Neural progenitor cell (in vitro differentiated cells): ENCODE measurements at regions not wholly inside any gene's neighbourhood (a gene's known extent, or its start where the extent isn't known, plus 50 kb on each side); places are given as distances from the start of the nearest gene placed in this dataset.

Source experiments
- DNase-seq: peaks from one replicate; pipeline ENCODE4 v3.0.0-alpha.2; 2016; ENCODE audit warnings: low spot score
- H2AFZ ChIP-seq: fragments of 200-600 bp; sonication (generic); replicated peaks from 2 replicates; pipeline ENCODE4 v1.6.1; 2016; ENCODE audit warnings: antibody characterized with exemption
- H3F3A ChIP-seq: fragments of 200-600 bp; sonication (generic); 2 replicates; pipeline ENCODE4 v1.6.1; 2016; ENCODE audit warnings: antibody characterized with exemption, low read depth
- H3K27ac ChIP-seq: fragments of 200-600 bp; sonication (generic); 2 replicates; pipeline ENCODE4 v1.5.1; 2016; ENCODE audit warnings: mild to moderate bottlenecking
- H3K27me3 ChIP-seq: fragments of 200-600 bp; sonication (generic); 2 replicates; pipeline ENCODE4 v1.6.1; 2016; ENCODE audit warnings: mild to moderate bottlenecking, moderate library complexity
- H3K36me3 ChIP-seq: fragments of 200-600 bp; sonication (generic); 2 replicates; pipeline ENCODE4 v1.5.1; 2016
- H3K4me1 ChIP-seq: fragments of 200-600 bp; sonication (generic); 2 replicates; pipeline ENCODE4 v1.6.1; 2016; ENCODE audit warnings: mixed run types
- H3K4me2 ChIP-seq: fragments of 200-600 bp; sonication (generic); 2 replicates; pipeline ENCODE4 v1.6.1; 2016
- H3K4me3 ChIP-seq: fragments of 200-600 bp; sonication (generic); 2 replicates; pipeline ENCODE4 v1.5.1; 2016
- H3K79me2 ChIP-seq: fragments of 200-600 bp; sonication (generic); 2 replicates; pipeline ENCODE4 v1.6.1; 2016; ENCODE audit warnings: low read depth
- H3K9ac ChIP-seq: fragments of 200-600 bp; sonication (generic); 2 replicates; pipeline ENCODE4 v1.6.1; 2016
- H3K9me3 ChIP-seq: fragments of 200-600 bp; sonication (generic); 2 replicates; pipeline ENCODE4 v1.5.1; 2016; ENCODE audit warnings: low read depth
- H4K20me1 ChIP-seq: fragments of 200-600 bp; sonication (generic); 2 replicates; pipeline ENCODE4 v1.6.1; 2016; ENCODE audit warnings: low read depth
- H3K27ac Mint-ChIP-seq: 3 replicates; pipeline ENCODE4 v1.8.0; 2021; ENCODE audit warnings: mixed read lengths
- H3K27me3 Mint-ChIP-seq: 2 replicates; pipeline ENCODE4 v1.8.0; 2022; ENCODE audit warnings: low read depth, mild to moderate bottlenecking, inconsistent platforms, moderate library complexity, mixed read lengths; ENCODE audit not compliant: insufficient read depth
- H3K36me3 Mint-ChIP-seq: 3 replicates; pipeline ENCODE4 v1.8.0; 2021; ENCODE audit warnings: mixed read lengths
- H3K4me1 Mint-ChIP-seq: 3 replicates; pipeline ENCODE4 v1.8.0; 2021; ENCODE audit warnings: mixed read lengths
- H3K4me3 Mint-ChIP-seq: 3 replicates; pipeline ENCODE4 v1.8.0; 2021; ENCODE audit warnings: mild to moderate bottlenecking, moderate library complexity, mixed read lengths
- H3K9me3 Mint-ChIP-seq: 3 replicates; pipeline ENCODE4 v1.8.0; 2020; ENCODE audit warnings: mixed read lengths
- EZH2 ChIP-seq: fragments of 200-600 bp; sonication (generic); IDR thresholded peaks from 2 replicates; pipeline ENCODE4 v1.6.1; 2017; ENCODE audit warnings: antibody characterized with exemption, mild to moderate bottlenecking, moderate library complexity
- EZH2phosphoT487 ChIP-seq: fragments of 200-600 bp; sonication (generic); IDR thresholded peaks from 2 replicates; pipeline ENCODE4 v1.6.1; 2017; ENCODE audit warnings: antibody characterized with exemption
- TF ChIP-seq, protein P1 (sequence below): fragments of 200-600 bp; sonication (generic); IDR thresholded peaks from 2 replicates; pipeline ENCODE4 v1.5.1; 2017; ENCODE audit warnings: antibody characterized with exemption, mild to moderate bottlenecking

GRCh38 chr11:36729825-36730224 lies 131.8 kb upstream of the RAG2 start:
- H3K9me3 Mint-ChIP-seq: no peaks in the 10 kb centered on the region

GRCh38 chr11:36726420-36726819 lies 128.4 kb upstream of the RAG2 start:
- H3K4me1 Mint-ChIP-seq: no peaks in the 10 kb centered on the region
- TF ChIP-seq EZH2phosphoT487: no peak
- H3K27me3 ChIP-seq: no peaks in the 10 kb centered on the region
- H3K27ac ChIP-seq: no peak overlapping the region
- H3K27ac Mint-ChIP-seq: no peak overlapping the region
- no peak overlapping the region for H3K4me3 Mint-ChIP-seq
- no peaks in the 10 kb centered on the region for H3K79me2 ChIP-seq
- H4K20me1 ChIP-seq: no peaks in the 10 kb centered on the region
- H3K36me3 ChIP-seq: no peaks in the 10 kb centered on the region
- H3K9ac ChIP-seq: no peak overlapping the region
- H3K4me3 ChIP-seq: no peak overlapping the region
- no peak overlapping the region for H3K4me2 ChIP-seq
- H3F3A ChIP-seq: no peaks in the 10 kb centered on the region
- H3K27me3 Mint-ChIP-seq: peaks cover 2% of the 10 kb centered on the region
- no peaks in the 10 kb centered on the region for H3K4me1 ChIP-seq
- no peak for DNase-seq
- no peaks in the 10 kb centered on the region for H3K9me3 Mint-ChIP-seq
- H3K36me3 Mint-ChIP-seq: no peaks in the 10 kb centered on the region
- no peak overlapping the region for H2AFZ ChIP-seq
- no peaks in the 10 kb centered on the region for H3K9me3 ChIP-seq

More at GRCh38 chr11:36729825-36730224, 131.8 kb upstream of the RAG2 start:
- H3K4me3 Mint-ChIP-seq: no peak overlapping the region
- Histone ChIP-seq H3K27me3 (no peaks in the 10 kb centered on the region), H3K79me2 (no peaks in the 10 kb centered on the region), H3K36me3 (no peaks in the 10 kb centered on the region), H3K9ac (no peak overlapping the region), H3K4me1 (no peaks in the 10 kb centered on the region), H3K27ac (no peak overlapping the region), H3K4me2 (no peak overlapping the region), H3K9me3 (no peaks in the 10 kb centered on the region), H2AFZ (no peak overlapping the region), H3F3A (no peaks in the 10 kb centered on the region), H3K4me3 (no peak overlapping the region), H4K20me1 (no peaks in the 10 kb centered on the region)
- TF ChIP-seq, protein P1, sequence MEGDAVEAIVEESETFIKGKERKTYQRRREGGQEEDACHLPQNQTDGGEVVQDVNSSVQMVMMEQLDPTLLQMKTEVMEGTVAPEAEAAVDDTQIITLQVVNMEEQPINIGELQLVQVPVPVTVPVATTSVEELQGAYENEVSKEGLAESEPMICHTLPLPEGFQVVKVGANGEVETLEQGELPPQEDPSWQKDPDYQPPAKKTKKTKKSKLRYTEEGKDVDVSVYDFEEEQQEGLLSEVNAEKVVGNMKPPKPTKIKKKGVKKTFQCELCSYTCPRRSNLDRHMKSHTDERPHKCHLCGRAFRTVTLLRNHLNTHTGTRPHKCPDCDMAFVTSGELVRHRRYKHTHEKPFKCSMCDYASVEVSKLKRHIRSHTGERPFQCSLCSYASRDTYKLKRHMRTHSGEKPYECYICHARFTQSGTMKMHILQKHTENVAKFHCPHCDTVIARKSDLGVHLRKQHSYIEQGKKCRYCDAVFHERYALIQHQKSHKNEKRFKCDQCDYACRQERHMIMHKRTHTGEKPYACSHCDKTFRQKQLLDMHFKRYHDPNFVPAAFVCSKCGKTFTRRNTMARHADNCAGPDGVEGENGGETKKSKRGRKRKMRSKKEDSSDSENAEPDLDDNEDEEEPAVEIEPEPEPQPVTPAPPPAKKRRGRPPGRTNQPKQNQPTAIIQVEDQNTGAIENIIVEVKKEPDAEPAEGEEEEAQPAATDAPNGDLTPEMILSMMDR: no peak
- no peak for TF ChIP-seq EZH2phosphoT487
- no peak for TF ChIP-seq EZH2
- no peak for DNase-seq
- peaks cover 2% of the 10 kb centered on the region for H3K27me3 Mint-ChIP-seq
- no peaks in the 10 kb centered on the region for H3K4me1 Mint-ChIP-seq
- no peak overlapping the region for H3K27ac Mint-ChIP-seq
- H3K36me3 Mint-ChIP-seq: no peaks in the 10 kb centered on the region

DNA sequence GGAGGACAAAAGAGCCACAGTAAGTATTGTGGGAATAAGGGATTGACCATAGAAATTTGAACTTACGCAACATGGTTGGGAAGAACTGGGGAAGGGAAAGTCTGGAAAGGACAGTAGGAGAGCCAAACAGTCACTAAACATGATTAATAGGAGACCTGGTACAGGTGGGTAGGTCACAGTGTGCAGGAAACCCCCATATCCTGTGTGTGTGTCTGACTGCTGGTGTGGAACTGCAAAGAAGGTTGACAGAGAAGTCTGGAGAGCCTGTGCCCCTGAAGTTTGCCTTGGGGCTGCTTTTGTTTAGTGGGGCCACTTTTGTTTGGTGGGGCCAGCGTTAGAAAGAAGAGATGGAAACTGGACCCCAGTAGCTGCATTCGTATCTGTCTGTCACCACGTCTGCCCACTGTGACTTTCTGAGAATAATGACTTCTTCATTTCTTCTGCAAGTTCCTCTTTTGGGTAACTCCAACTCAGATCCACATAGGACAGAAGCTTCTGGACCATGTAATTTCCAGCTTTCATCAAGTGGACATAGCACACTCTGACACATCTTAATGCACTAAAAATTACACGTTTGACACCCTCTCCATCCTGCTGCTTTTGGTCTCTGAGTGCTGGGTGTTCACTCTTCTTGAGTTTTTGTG lies 126.8 kb upstream of the RAG2 start:
- H2AFZ ChIP-seq: no peak overlapping the region
- H3K27ac ChIP-seq: no peak overlapping the region
- no peak overlapping the region for H3K4me2 ChIP-seq
- no peak for TF ChIP-seq EZH2
- TF ChIP-seq, protein P1: no peak
- TF ChIP-seq EZH2phosphoT487: no peak
- Mint-ChIP-seq H3K4me1 (no peaks in the 10 kb centered on the region), H3K36me3 (no peaks in the 10 kb centered on the region), H3K9me3 (no peaks in the 10 kb centered on the region), H3K27me3 (no peaks in the 10 kb centered on the region), H3K27ac (no peak overlapping the region), H3K4me3 (no peak overlapping the region)
- no peaks in the 10 kb centered on the region for H4K20me1 ChIP-seq
- no peak overlapping the region for H3K4me3 ChIP-seq
- H3K36me3 ChIP-seq: no peaks in the 10 kb centered on the region
- no peak overlapping the region for H3K9ac ChIP-seq
- no peak for DNase-seq
- H3K27me3 ChIP-seq: no peaks in the 10 kb centered on the region
- no peaks in the 10 kb centered on the region for H3K4me1 ChIP-seq
- no peaks in the 10 kb centered on the region for H3F3A ChIP-seq
- no peaks in the 10 kb centered on the region for H3K9me3 ChIP-seq
- H3K79me2 ChIP-seq: no peaks in the 10 kb centered on the region

GRCh38 chr11:36722421-36722820 lies 124.4 kb upstream of the RAG2 start:
- no peaks in the 10 kb centered on the region for H3K27me3 ChIP-seq
- Mint-ChIP-seq H3K27me3 (no peaks in the 10 kb centered on the region), H3K36me3 (no peaks in the 10 kb centered on the region), H3K9me3 (no peaks in the 10 kb centered on the region), H3K4me1 (no peaks in the 10 kb centered on the region), H3K4me3 (no peak overlapping the region), H3K27ac (no peak overlapping the region)
- peaks cover 20% of the 10 kb centered on the region for H3K4me1 ChIP-seq
- H4K20me1 ChIP-seq: no peaks in the 10 kb centered on the region
- H3K9ac ChIP-seq: no peak overlapping the region
- no peak overlapping the region for H3K4me3 ChIP-seq
- no peak for DNase-seq
- no peak overlapping the region for H2AFZ ChIP-seq
- H3F3A ChIP-seq: peaks cover 8% of the 10 kb centered on the region
- H3K4me2 ChIP-seq: no peak overlapping the region
- H3K36me3 ChIP-seq: no peaks in the 10 kb centered on the region
- TF ChIP-seq EZH2phosphoT487 (no peak), EZH2 (no peak)
- TF ChIP-seq, protein P1: no peak
- no peaks in the 10 kb centered on the region for H3K79me2 ChIP-seq
- no peak overlapping the region for H3K27ac ChIP-seq
- H3K9me3 ChIP-seq: no peaks in the 10 kb centered on the region
